T-helper 17 cell (primary cell): ENCODE measurements at regions not wholly inside any gene's neighbourhood (a gene's known extent, or its start where the extent isn't known, plus 50 kb on each side); places are given as distances from the start of the nearest gene placed in this dataset.
"Not testable (repeated sequence)": the region's sequence is repeated elsewhere in the genome, so short reads cannot be mapped to it uniquely, and the experiment has no call there.

Source experiments
- ATAC-seq: fragments of 150-1000 bp; cut with Tn5 transposase; 2 replicates; pipeline ENCODE4 v1.10.0; 2021; ENCODE audit warnings: mild to moderate bottlenecking, moderate library complexity
- DNase-seq, 3 donors: peaks; one replicate each; pipeline versions ENCODE4 v3.0.0 to v3.0.0-alpha.2; 2020 to 2021
- H3K9me3 ChIP-seq: one replicate; pipeline ENCODE4 v1.7.0; 2013; ENCODE audit warnings: low read length, mild to moderate bottlenecking; ENCODE audit not compliant: control insufficient read depth, poor library complexity, severe bottlenecking
- H3K27ac Mint-ChIP-seq: one replicate; pipeline ENCODE4 v1.8.0; 2022; ENCODE audit warnings: mild to moderate bottlenecking, moderate library complexity, mixed read lengths
- H3K27me3 Mint-ChIP-seq: one replicate; pipeline ENCODE4 v1.8.0; 2022; ENCODE audit warnings: mixed read lengths
- H3K36me3 Mint-ChIP-seq: one replicate; pipeline ENCODE4 v1.8.0; 2022; ENCODE audit warnings: low read depth, mixed read lengths
- H3K4me1 Mint-ChIP-seq: one replicate; pipeline ENCODE4 v1.8.0; 2022; ENCODE audit warnings: mild to moderate bottlenecking, mixed read lengths
- H3K4me3 Mint-ChIP-seq: one replicate; pipeline ENCODE4 v1.8.0; 2022; ENCODE audit warnings: mild to moderate bottlenecking, moderate library complexity, mixed read lengths

DNA sequence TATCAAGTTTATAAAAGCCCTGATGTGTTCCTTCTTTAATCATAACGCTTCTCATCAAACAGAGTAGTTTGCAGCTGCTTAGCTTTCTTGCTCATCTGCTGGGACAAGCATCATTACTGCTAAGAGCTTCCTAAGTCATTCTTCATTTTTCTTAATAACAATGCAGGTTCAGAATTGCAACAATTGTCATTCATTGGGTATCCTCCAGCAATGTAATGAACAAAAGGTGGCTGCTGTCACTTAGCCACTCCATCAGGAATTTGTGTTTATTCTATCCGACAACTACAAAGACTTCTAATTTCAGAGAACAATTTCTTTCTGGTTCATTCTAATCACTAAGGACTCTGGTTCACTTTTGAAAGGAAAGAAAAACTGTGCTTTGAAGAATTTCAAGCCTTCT is 836.7 kb upstream of the CDH10 start:
- DNase-seq: no peak
- Mint-ChIP-seq H3K27me3 (no peaks in the 10 kb centered on the region), H3K4me1 (no peaks in the 10 kb centered on the region), H3K36me3 (no peaks in the 10 kb centered on the region), H3K27ac (no peak overlapping the region), H3K4me3 (no peak overlapping the region)
- no peaks in the 10 kb centered on the region for H3K9me3 ChIP-seq
- ATAC-seq: no peak

DNA sequence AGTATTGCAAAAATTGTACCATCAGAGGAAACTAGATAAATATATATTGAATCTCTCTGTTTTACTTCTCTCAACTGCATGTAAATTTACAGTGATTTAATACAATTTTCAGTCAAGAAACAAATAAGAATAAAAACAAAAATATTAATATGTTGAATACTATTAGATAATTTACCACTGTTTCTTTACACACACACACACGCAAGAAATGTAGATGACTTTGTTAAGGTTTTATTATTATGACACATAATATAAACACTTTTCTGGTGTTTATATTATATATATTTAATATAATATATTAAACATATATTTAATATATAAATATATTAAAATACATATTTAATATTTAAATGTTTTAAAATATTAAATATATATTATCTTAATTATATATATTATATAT is 814.3 kb upstream of the CDH10 start:
- H3K36me3 Mint-ChIP-seq: no peaks in the 10 kb centered on the region
- no peak for ATAC-seq
- no peak overlapping the region for H3K4me3 Mint-ChIP-seq
- DNase-seq: no peak
- H3K27me3 Mint-ChIP-seq: no peaks in the 10 kb centered on the region
- H3K9me3 ChIP-seq: no peaks in the 10 kb centered on the region
- no peak overlapping the region for H3K27ac Mint-ChIP-seq
- H3K4me1 Mint-ChIP-seq: no peaks in the 10 kb centered on the region

DNA sequence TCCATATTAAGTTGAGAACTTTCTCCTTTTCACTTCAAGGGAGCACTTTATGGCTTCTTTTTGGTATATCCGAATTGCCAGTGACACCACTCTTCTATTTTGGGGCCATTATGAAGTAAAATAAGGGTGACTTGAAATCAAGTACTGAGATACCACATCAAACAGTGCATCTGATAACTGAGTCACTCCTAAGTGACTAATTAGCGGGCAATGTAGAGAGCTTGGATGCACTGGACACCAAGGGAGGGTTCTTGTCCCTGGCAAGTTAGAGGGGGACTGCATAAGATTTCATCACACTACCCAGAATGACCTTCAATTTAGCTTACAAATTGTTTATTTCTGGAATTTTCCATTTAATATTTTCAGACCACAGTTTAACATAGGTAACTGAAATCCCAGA is 813.9 kb upstream of the CDH10 start:
- DNase-seq (no peak), ATAC-seq (no peak)
- H3K4me3 Mint-ChIP-seq: no peak overlapping the region
- no peaks in the 10 kb centered on the region for H3K36me3 Mint-ChIP-seq
- H3K27me3 Mint-ChIP-seq: no peaks in the 10 kb centered on the region
- H3K9me3 ChIP-seq: no peaks in the 10 kb centered on the region
- H3K27ac Mint-ChIP-seq: no peak overlapping the region
- H3K4me1 Mint-ChIP-seq: no peaks in the 10 kb centered on the region

- Mint-ChIP-seq H3K36me3 (no peaks in the 10 kb centered on the region), H3K27ac (no peak overlapping the region), H3K4me3 (no peak overlapping the region), H3K27me3 (no peaks in the 10 kb centered on the region), H3K4me1 (no peaks in the 10 kb centered on the region)
- DNase-seq: no peak
- H3K9me3 ChIP-seq: no peaks in the 10 kb centered on the region
- no peak for ATAC-seq
Measured at GRCh38 chr5:25453500-25453899, 808.7 kb upstream of the CDH10 start.

GRCh38 chr5:25451294-25451693 is 806.5 kb upstream of the CDH10 start:
- no peak overlapping the region for H3K4me3 Mint-ChIP-seq
- no peaks in the 10 kb centered on the region for H3K27me3 Mint-ChIP-seq
- ATAC-seq: no peak

GRCh38 chr5:25448646-25449045 is 803.9 kb upstream of the CDH10 start:
- H3K27ac Mint-ChIP-seq: no peak overlapping the region
- H3K4me1 Mint-ChIP-seq: no peaks in the 10 kb centered on the region
- ATAC-seq: no peak
- H3K36me3 Mint-ChIP-seq: no peaks in the 10 kb centered on the region
- DNase-seq: no peak
- no peaks in the 10 kb centered on the region for H3K27me3 Mint-ChIP-seq
- no peak overlapping the region for H3K4me3 Mint-ChIP-seq
- H3K9me3 ChIP-seq: no peaks in the 10 kb centered on the region

More at GRCh38 chr5:25451294-25451693, 806.5 kb upstream of the CDH10 start:
- Mint-ChIP-seq H3K4me1 (no peaks in the 10 kb centered on the region), H3K27ac (no peak overlapping the region), H3K36me3 (no peaks in the 10 kb centered on the region)
- DNase-seq: no peak
- no peaks in the 10 kb centered on the region for H3K9me3 ChIP-seq

DNA sequence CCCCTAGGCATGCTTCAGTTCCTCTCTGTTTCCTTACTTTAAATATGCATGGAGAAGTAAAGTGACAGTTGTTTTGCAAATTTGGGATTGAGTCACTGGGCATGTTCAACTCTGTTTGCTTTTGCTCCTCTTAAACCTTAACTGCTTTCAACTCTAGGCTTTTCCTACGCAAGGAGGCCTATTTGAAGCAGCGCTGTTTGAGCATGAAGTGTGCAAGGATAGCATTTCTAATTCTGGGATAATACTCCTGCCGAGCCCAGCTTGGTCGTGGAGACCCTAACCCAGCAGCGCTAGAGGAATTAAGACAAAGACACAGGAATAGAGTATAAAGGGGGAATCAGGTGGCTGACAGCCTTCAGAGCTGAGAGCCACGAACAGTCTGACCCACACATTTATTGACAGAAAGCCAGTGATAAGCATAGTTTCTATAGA is 803.4 kb upstream of the CDH10 start:
- no peaks in the 10 kb centered on the region for H3K27me3 Mint-ChIP-seq
- no peak overlapping the region for H3K27ac Mint-ChIP-seq
- DNase-seq: no peak

DNA sequence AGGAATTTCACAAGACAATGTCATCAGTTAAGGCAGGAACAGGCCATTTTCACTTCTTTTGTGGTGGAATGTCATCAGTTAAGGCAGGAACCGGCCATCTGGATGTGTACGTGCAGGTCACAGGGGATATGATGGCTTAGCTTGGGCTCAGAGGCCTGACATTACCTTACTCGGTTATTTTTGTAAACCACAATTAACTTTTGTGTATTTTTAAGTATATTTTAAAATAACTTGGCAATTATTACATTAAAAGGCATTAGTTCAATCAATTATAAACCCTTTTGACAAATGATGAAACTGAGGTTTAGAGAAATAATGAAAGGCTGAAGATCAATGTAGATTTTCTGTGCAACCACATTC is 801.3 kb upstream of the CDH10 start:
- H3K9me3 ChIP-seq, DNase-seq, ATAC-seq, H3K27me3 Mint-ChIP-seq, H3K27ac Mint-ChIP-seq, H3K4me1 Mint-ChIP-seq, H3K36me3 Mint-ChIP-seq, H3K4me3 Mint-ChIP-seq: not testable (repeated sequence)

More for the DNA sequence above, 803.4 kb upstream of the CDH10 start:
- Mint-ChIP-seq H3K4me3 (no peak overlapping the region), H3K36me3 (no peaks in the 10 kb centered on the region), H3K4me1 (no peaks in the 10 kb centered on the region)
- no peak for ATAC-seq
- H3K9me3 ChIP-seq: no peaks in the 10 kb centered on the region

DNA sequence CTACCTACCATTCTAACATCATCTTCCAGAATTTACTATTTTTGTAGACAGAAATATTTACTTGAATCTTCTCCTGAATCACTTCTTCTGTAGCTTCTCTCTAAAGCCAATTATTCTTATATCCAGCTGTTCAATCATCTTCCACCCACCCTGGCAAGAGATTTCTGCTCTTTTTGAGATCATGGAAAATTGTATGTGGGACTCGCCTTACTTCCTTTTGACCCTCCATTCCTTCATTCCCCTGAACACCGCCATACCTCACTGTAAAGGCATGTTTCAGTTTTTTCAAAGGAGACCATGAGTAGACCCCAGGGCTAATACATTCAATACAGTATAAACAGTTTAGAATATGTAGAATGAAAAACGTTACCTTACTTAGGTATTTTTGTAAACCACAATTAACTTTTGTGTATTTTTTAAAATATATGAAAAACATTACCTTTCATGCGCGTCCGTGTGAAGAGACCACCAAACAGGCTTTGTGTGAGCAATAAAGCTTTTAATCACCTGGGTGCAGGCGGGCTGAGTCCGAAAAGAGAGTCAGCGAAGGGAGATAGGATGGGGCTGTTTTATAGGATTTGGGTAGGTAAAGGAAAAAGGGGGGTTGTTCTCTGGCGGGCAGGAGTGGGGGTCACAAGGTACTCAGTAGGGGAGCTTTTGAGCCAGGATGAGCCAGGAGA is 800.7 kb upstream of the CDH10 start:
- not testable (repeated sequence) for ATAC-seq, H3K4me1 Mint-ChIP-seq, H3K27me3 Mint-ChIP-seq, H3K9me3 ChIP-seq, DNase-seq, H3K4me3 Mint-ChIP-seq, H3K36me3 Mint-ChIP-seq, H3K27ac Mint-ChIP-seq

DNA sequence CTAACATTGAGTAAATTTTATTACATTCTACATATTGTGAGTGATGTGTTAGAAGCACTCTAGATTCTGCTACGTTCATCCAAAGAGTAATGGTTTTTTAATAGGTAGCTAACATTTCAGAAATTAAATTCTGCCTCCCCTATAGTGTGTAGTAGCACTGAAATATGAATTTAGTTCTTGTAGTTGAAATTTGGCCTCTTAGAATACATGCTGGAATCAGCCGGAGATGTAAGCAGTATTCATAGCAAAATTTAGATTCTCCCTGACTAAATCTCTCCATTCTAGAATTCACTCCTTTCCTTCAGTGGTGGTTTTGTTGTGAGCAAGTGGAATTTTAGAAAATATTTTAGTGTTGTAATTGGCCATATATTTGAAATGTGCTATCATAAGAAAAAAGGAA is 799.9 kb upstream of the CDH10 start:
- Mint-ChIP-seq H3K36me3 (no peaks in the 10 kb centered on the region), H3K27me3 (no peaks in the 10 kb centered on the region), H3K4me3 (no peak overlapping the region), H3K4me1 (no peaks in the 10 kb centered on the region), H3K27ac (no peak overlapping the region)
- DNase-seq (no peak), ATAC-seq (no peak)
- no peaks in the 10 kb centered on the region for H3K9me3 ChIP-seq

DNA sequence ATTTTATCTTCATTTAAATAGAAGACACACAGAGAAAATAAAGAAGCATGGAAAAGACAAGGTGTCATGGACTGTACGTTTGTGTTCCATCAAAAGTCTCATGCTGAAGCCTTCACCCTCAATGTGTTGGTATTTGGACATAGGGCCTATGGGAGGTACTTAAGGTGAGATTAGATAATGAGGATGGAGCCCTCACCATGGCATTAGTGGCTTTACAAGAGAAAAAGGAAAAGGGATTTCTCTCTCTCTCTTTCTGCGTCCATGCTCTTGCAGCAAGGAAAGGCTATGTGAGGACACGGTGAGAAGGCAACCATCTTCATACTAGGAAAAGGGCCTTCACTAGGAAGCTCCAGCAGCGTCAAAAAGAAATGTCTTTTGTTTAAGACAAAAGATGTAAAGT is 797.0 kb upstream of the CDH10 start:
- Mint-ChIP-seq H3K27me3 (no peaks in the 10 kb centered on the region), H3K27ac (no peak overlapping the region), H3K36me3 (no peaks in the 10 kb centered on the region), H3K4me3 (no peak overlapping the region), H3K4me1 (no peaks in the 10 kb centered on the region)
- DNase-seq: no peak
- ATAC-seq: no peak
- no peaks in the 10 kb centered on the region for H3K9me3 ChIP-seq

- no peaks in the 10 kb centered on the region for H3K36me3 Mint-ChIP-seq
- no peak for ATAC-seq
Measured at GRCh38 chr5:25439025-25439424, 794.2 kb upstream of the CDH10 start.

GRCh38 chr5:25438375-25438774 is 793.6 kb upstream of the CDH10 start:
- H3K4me3 Mint-ChIP-seq, H3K27ac Mint-ChIP-seq, ATAC-seq: not testable (repeated sequence)

More at GRCh38 chr5:25439025-25439424, 794.2 kb upstream of the CDH10 start:
- H3K9me3 ChIP-seq: no peaks in the 10 kb centered on the region
- Mint-ChIP-seq H3K27ac (no peak overlapping the region), H3K27me3 (no peaks in the 10 kb centered on the region), H3K4me1 (no peaks in the 10 kb centered on the region), H3K4me3 (no peak overlapping the region)
- no peak for DNase-seq

GRCh38 chr5:25436452-25436851 is 791.7 kb upstream of the CDH10 start:
- H3K27ac Mint-ChIP-seq: no peak overlapping the region
- H3K36me3 Mint-ChIP-seq: no peaks in the 10 kb centered on the region
- H3K27me3 Mint-ChIP-seq: no peaks in the 10 kb centered on the region
- DNase-seq (no peak), ATAC-seq (no peak)
- no peak overlapping the region for H3K4me3 Mint-ChIP-seq
- H3K9me3 ChIP-seq: no peaks in the 10 kb centered on the region
- no peaks in the 10 kb centered on the region for H3K4me1 Mint-ChIP-seq

More at GRCh38 chr5:25438375-25438774, 793.6 kb upstream of the CDH10 start:
- H3K4me1 Mint-ChIP-seq, DNase-seq, H3K36me3 Mint-ChIP-seq, H3K9me3 ChIP-seq, H3K27me3 Mint-ChIP-seq: not testable (repeated sequence)
